NT2/D1 (cell line): ENCODE measurements at regions not wholly inside any gene's neighbourhood (a gene's known extent, or its start where the extent isn't known, plus 50 kb on each side); places are given as distances from the start of the nearest gene placed in this dataset.

Experiments
- YY1 ChIP-seq: IDR thresholded peaks from 2 replicates; pipeline ENCODE4 v1.6.1; 2011; ENCODE audit not compliant: insufficient read length, insufficient read depth
- ZNF274 ChIP-seq: IDR thresholded peaks from 2 replicates; pipeline ENCODE4 v1.6.1; 2011; ENCODE audit warnings: mild to moderate bottlenecking, low read depth, low read length

GRCh38 chr20:51305316-51306052 is 237.0 kb downstream of the NFATC2 start:
- TF ChIP-seq ZNF274: no peak
- no peak for TF ChIP-seq YY1
